ENCODE measurements at regions not wholly inside any gene's neighbourhood (a gene's known extent, or its start where the extent isn't known, plus 50 kb on each side); places are given as distances from the start of the nearest gene placed in this dataset.
"Not testable (repeated sequence)": the region's sequence is repeated elsewhere in the genome, so short reads cannot be mapped to it uniquely, and the experiment has no call there.

- TF ChIP-seq CTCF (conservative IDR thresholded peaks at IDR 0.05 in 1 of 2, IDR thresholded peaks at IDR 0.05 in 1 of 2; ENCODE audit: extremely low read depth in 1 of 2, insufficient read depth in 1 of 2, low read depth in 1 of 2, low read length in 2 of 2); EZH2 (IDR thresholded peaks at IDR 0.05; ENCODE audit: borderline replicate concordance, low read length): not testable (repeated sequence)
Observed at GRCh38 chr15:66889298-66889697, 176.1 kb upstream of the SMAD3 start.

Data from mammary epithelial cell (primary cell).